Activated CD4-positive, alpha-beta T cell treated with anti-CD3 and anti-CD28 coated beads for 36 hours (primary cell): ENCODE measurements at regions not wholly inside any gene's neighbourhood (a gene's known extent, or its start where the extent isn't known, plus 50 kb on each side); places are given as distances from the start of the nearest gene placed in this dataset.

ENCODE experiments used
- ATAC-seq: fragments of 200-7000 bp; cut with Tn5 transposase; one replicate; pipeline ENCODE4 v1.10.0; 2021; ENCODE audit warnings: mild to moderate bottlenecking, moderate library complexity
- CTCF ChIA-PET: fragments of 350-600 bp; sonication (Branson Sonifier 250); formaldehyde crosslinking; loops from one replicate; lab custom pipeline; 2021; ENCODE audit warnings: antibody characterized with exemption; lab: Charles Lee
- POLR2A ChIA-PET: fragments of 350-600 bp; sonication (Branson Sonifier 250); formaldehyde crosslinking; loops from one replicate; lab custom pipeline; 2021; ENCODE audit warnings: antibody characterized with exemption, inconsistent platforms; lab: Charles Lee
- DNase-seq: peaks from one replicate; pipeline ENCODE4 v3.0.0-alpha.2; 2020
- H3K27ac Mint-ChIP-seq: one replicate; pipeline ENCODE4 v1.8.0; 2021; ENCODE audit warnings: mixed read lengths
- H3K27me3 Mint-ChIP-seq: one replicate; pipeline ENCODE4 v1.8.0; 2021; ENCODE audit warnings: mixed read lengths
- H3K36me3 Mint-ChIP-seq: one replicate; pipeline ENCODE4 v1.8.0; 2021; ENCODE audit warnings: low read depth, mixed read lengths
- H3K4me1 Mint-ChIP-seq: one replicate; pipeline ENCODE4 v1.8.0; 2021; ENCODE audit warnings: mixed read lengths
- H3K4me3 Mint-ChIP-seq: one replicate; pipeline ENCODE4 v1.8.0; 2021; ENCODE audit warnings: mild to moderate bottlenecking, moderate library complexity, mixed read lengths
- H3K9me3 Mint-ChIP-seq: one replicate; pipeline ENCODE4 v1.8.0; 2021; ENCODE audit warnings: low read depth, mixed read lengths
- intact Hi-C, 2 experiments: fragments of 100-400 bp; cut with DNase I in 1 of 2; cut with micrococcal nuclease in 1 of 2; formaldehyde crosslinking; loops; one replicate each; pipeline versions ENCODE4 v1.14.2 to v1.15.1; 2022 to 2024; cut with DNase I, micrococcal nuclease

GRCh38 chr7:43018446-43018845 lies 86.3 kb downstream of the MRPL32 start:
- Mint-ChIP-seq H3K27me3 (peaks cover 17% of the 10 kb centered on the region), H3K4me1 (no peaks in the 10 kb centered on the region), H3K9me3 (no peaks in the 10 kb centered on the region), H3K36me3 (no peaks in the 10 kb centered on the region), H3K4me3 (no peak overlapping the region), H3K27ac (no peak overlapping the region)
- intact Hi-C loops: no loop called here
- CTCF ChIA-PET: no interaction called here
- no peak for DNase-seq
- POLR2A ChIA-PET: no interaction called here
- ATAC-seq: no peak

GRCh38 chr7:43021431-43021830 lies 89.3 kb downstream of the MRPL32 start:
- no peak for DNase-seq
- ATAC-seq: no peak
- H3K9me3 Mint-ChIP-seq: no peaks in the 10 kb centered on the region
- no peaks in the 10 kb centered on the region for H3K4me1 Mint-ChIP-seq
- ChIA-PET CTCF (no interaction called here), POLR2A (no interaction called here)
- intact Hi-C loops: no loop called here
- H3K4me3 Mint-ChIP-seq: no peak overlapping the region
- peaks cover 9% of the 10 kb centered on the region for H3K27me3 Mint-ChIP-seq
- H3K36me3 Mint-ChIP-seq: no peaks in the 10 kb centered on the region
- no peak overlapping the region for H3K27ac Mint-ChIP-seq

DNA sequence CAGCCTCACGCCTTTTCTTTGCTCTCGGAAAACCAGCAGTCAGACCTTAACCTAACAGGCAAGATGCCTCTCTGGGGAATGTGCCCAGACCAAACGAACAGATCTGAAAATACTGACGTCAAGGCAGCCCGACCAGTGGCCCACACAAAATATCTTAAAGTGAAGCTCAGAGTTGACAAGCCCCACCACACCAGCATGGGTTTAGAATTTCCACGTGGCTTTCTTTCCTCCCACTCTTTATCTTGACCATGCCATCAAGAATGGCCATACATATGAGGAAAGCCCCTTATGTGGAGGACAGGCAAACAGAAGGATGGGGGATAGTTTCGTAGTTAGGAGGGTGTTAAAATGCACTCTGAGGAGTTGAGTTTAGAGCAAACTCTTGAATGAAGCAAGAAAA lies 89.8 kb downstream of the MRPL32 start:
- Mint-ChIP-seq H3K27me3 (peaks cover 8% of the 10 kb centered on the region), H3K36me3 (no peaks in the 10 kb centered on the region), H3K4me3 (no peak overlapping the region), H3K9me3 (no peaks in the 10 kb centered on the region), H3K27ac (no peak overlapping the region), H3K4me1 (no peaks in the 10 kb centered on the region)
- intact Hi-C loops: no loop called here
- no peak for ATAC-seq
- ChIA-PET POLR2A (no interaction called here), CTCF (no interaction called here)
- no peak for DNase-seq

- H3K4me1 Mint-ChIP-seq: no peaks in the 10 kb centered on the region
- no peak for DNase-seq
- intact Hi-C loops: no loop called here
- H3K4me3 Mint-ChIP-seq: no peak overlapping the region
- POLR2A ChIA-PET: no interaction called here
- peaks cover 7% of the 10 kb centered on the region for H3K27me3 Mint-ChIP-seq
- H3K36me3 Mint-ChIP-seq: no peaks in the 10 kb centered on the region
- CTCF ChIA-PET: no interaction called here
- ATAC-seq: no peak
- H3K9me3 Mint-ChIP-seq: no peaks in the 10 kb centered on the region
- H3K27ac Mint-ChIP-seq: no peak overlapping the region
Measured at GRCh38 chr7:43033369-43033768, 79.1 kb upstream of the HECW1 start.

DNA sequence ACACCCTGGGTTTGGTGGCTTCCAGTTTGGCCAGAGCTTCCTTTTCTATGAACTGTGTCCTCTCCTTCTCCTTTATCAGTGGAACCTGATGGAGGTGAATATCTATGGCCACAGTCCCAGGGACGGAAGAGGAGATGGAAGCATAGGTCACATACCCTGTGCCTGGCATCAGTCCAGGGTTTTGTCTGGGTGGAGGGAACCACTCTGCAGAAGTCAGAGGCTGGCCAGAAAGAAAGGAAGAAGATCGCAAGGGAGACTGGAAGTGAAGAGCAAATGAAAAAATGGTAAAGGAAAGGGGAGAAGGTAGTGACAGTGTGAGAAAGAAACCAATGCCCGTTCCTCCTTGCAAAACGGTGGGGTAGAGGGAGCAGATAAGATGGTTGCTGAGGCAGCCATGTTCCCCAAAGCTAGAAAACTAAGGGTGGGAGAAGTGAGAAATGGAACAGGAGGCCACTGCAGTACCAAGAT lies 77.9 kb upstream of the HECW1 start:
- DNase-seq (no peak), ATAC-seq (no peak)
- Mint-ChIP-seq H3K27me3 (peaks cover 7% of the 10 kb centered on the region), H3K36me3 (no peaks in the 10 kb centered on the region), H3K4me1 (no peaks in the 10 kb centered on the region), H3K27ac (no peak overlapping the region), H3K4me3 (no peak overlapping the region), H3K9me3 (no peaks in the 10 kb centered on the region)
- ChIA-PET CTCF (no interaction called here), POLR2A (no interaction called here)
- intact Hi-C loops: no loop called here

GRCh38 chr7:43037531-43037930 lies 74.9 kb upstream of the HECW1 start:
- ChIA-PET CTCF (interaction anchor here (0.7 kb wide), 1 partner anchor 10 kb away, joined by 3 read pairs; no protein-coding TSS in a partner anchor), POLR2A (interaction anchor here (0.7 kb wide), 1 partner anchor 842 kb away, joined by 3 read pairs; no protein-coding TSS in a partner anchor)
- H3K4me3 Mint-ChIP-seq: no peak overlapping the region
- DNase-seq: no peak
- no peaks in the 10 kb centered on the region for H3K36me3 Mint-ChIP-seq
- no peak overlapping the region for H3K27ac Mint-ChIP-seq
- no peak for ATAC-seq
- H3K4me1 Mint-ChIP-seq: no peaks in the 10 kb centered on the region
- H3K27me3 Mint-ChIP-seq: peaks cover 9% of the 10 kb centered on the region
- intact Hi-C loops: no loop called here
- no peaks in the 10 kb centered on the region for H3K9me3 Mint-ChIP-seq

DNA sequence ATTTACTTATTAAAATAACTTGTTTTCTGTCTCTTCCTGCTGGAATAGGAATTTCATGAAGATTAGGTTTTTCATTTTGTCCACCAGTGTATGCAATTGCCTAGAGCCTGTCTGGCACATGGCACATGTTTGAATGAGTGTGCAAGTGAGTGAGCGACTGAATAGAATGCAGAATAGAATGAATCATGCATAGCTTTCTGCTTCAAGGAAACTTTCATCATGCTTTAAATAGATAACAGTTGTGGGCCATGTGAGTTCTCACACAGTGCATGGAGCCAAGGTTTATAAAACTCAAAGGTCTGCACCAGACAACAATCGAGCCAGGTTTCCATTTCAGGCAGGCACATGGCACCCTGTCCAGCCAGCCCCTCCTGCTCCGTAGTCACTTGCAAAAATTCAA lies 74.2 kb upstream of the HECW1 start:
- ChIA-PET POLR2A (interaction anchor here (0.7 kb wide), 1 partner anchor 842 kb away, joined by 3 read pairs; no protein-coding TSS in a partner anchor), CTCF (no interaction called here)
- Mint-ChIP-seq H3K4me1 (no peaks in the 10 kb centered on the region), H3K9me3 (no peaks in the 10 kb centered on the region), H3K27me3 (peaks cover 15% of the 10 kb centered on the region), H3K36me3 (no peaks in the 10 kb centered on the region), H3K4me3 (no peak overlapping the region), H3K27ac (no peak overlapping the region)
- ATAC-seq (no peak), DNase-seq (no peak)
- intact Hi-C loops: no loop called here

DNA sequence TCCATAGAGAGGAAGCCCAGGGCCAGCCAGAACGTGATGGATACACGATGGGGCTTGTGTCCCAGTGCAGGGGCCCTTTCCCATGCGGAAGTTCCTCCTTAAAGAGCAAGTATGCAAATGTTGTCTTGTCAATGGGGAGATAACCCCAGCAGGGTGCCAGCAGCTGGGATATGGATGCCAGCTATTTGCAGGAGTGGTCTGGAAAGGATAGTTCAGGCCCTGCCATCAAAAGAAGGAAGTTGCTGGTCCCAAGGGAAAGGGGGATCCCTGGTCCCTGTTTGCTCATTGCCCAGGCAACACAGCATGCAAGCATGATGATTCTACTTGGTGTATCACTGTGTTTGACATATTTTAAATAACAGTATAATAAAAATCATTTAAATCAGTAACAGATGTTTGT lies 73.1 kb upstream of the HECW1 start:
- Mint-ChIP-seq H3K36me3 (no peaks in the 10 kb centered on the region), H3K4me1 (no peaks in the 10 kb centered on the region), H3K27ac (no peak overlapping the region), H3K9me3 (no peaks in the 10 kb centered on the region), H3K4me3 (no peak overlapping the region), H3K27me3 (peaks cover 21% of the 10 kb centered on the region)
- ATAC-seq: no peak
- DNase-seq: no peak
- ChIA-PET CTCF (no interaction called here), POLR2A (no interaction called here)
- intact Hi-C loops: no loop called here

GRCh38 chr7:43040461-43040860 lies 72.0 kb upstream of the HECW1 start:
- intact Hi-C loops: no loop called here
- Mint-ChIP-seq H3K9me3 (no peaks in the 10 kb centered on the region), H3K36me3 (no peaks in the 10 kb centered on the region), H3K4me1 (no peaks in the 10 kb centered on the region), H3K27me3 (peaks cover 21% of the 10 kb centered on the region), H3K27ac (no peak overlapping the region), H3K4me3 (no peak overlapping the region)
- DNase-seq (no peak), ATAC-seq (no peak)
- ChIA-PET POLR2A (no interaction called here), CTCF (no interaction called here)

DNA sequence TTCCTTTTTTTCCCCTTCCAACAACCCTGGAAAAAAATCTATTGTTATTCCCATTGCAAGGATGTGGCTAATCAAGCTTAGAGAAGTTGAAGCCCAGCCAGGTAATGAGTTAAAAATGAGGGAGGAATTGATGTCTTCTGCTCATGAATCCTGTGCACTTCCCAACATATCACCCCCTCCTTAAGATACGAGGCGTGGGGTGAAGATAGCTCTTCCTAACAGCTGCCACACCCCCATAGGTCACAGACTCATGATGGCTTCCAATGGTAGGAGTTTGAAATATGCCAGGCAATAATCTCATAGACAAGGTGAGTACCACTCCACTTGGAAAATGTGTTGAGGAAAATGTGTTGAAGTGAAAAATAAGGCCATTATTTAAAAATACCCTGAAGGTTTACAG lies 71.3 kb upstream of the HECW1 start:
- Mint-ChIP-seq H3K36me3 (no peaks in the 10 kb centered on the region), H3K27me3 (peaks cover 25% of the 10 kb centered on the region), H3K4me1 (no peaks in the 10 kb centered on the region), H3K9me3 (no peaks in the 10 kb centered on the region), H3K27ac (no peak overlapping the region), H3K4me3 (no peak overlapping the region)
- ChIA-PET CTCF (interaction anchor here (0.7 kb wide), 1 partner anchor 198 kb away, joined by 3 read pairs; no protein-coding TSS in a partner anchor), POLR2A (no interaction called here)
- intact Hi-C loops: no loop called here
- DNase-seq (no peak), ATAC-seq (no peak)

GRCh38 chr7:43041724-43042123 lies 70.7 kb upstream of the HECW1 start:
- intact Hi-C loops: no loop called here
- H3K36me3 Mint-ChIP-seq: no peaks in the 10 kb centered on the region
- DNase-seq (no peak), ATAC-seq (no peak)
- H3K4me3 Mint-ChIP-seq: no peak overlapping the region
- H3K27me3 Mint-ChIP-seq: peaks cover 26% of the 10 kb centered on the region
- H3K4me1 Mint-ChIP-seq: no peaks in the 10 kb centered on the region
- no peak overlapping the region for H3K27ac Mint-ChIP-seq
- POLR2A ChIA-PET: no interaction called here
- CTCF ChIA-PET: interaction anchor here (0.6 kb wide), 1 partner anchor 310 kb away, joined by 3 read pairs; no protein-coding TSS in a partner anchor
- H3K9me3 Mint-ChIP-seq: no peaks in the 10 kb centered on the region

DNA sequence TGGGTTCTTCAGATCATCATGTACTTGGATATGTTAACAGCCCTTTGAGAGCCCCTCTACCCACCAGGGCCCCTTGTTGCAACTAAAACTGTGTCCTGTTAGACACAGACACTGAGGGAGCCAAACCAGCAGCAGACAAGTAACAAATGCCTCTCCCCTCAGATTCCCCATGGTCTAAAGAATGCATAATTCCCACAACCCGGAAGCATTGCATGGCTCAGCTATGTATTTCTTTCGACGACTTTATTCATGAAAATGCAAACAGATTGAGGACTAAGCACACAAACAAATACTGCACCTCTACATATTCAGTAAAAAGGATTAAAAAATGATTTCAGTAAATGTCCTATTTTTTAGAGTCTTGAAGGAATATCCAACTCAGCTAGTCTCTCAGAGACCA lies 70.1 kb upstream of the HECW1 start:
- ATAC-seq (no peak), DNase-seq (no peak)
- H3K4me1 Mint-ChIP-seq: no peaks in the 10 kb centered on the region
- POLR2A ChIA-PET: no interaction called here
- intact Hi-C loops: no loop called here
- no peaks in the 10 kb centered on the region for H3K9me3 Mint-ChIP-seq
- CTCF ChIA-PET: interaction anchor here (0.6 kb wide), 1 partner anchor 309 kb away, joined by 3 read pairs; no protein-coding TSS in a partner anchor
- H3K4me3 Mint-ChIP-seq: no peak overlapping the region
- no peaks in the 10 kb centered on the region for H3K36me3 Mint-ChIP-seq
- peaks cover 26% of the 10 kb centered on the region for H3K27me3 Mint-ChIP-seq
- no peak overlapping the region for H3K27ac Mint-ChIP-seq
